Vagina (tissue), 2 donors: ENCODE measurements at regions not wholly inside any gene's neighbourhood (a gene's known extent, or its start where the extent isn't known, plus 50 kb on each side); places are given as distances from the start of the nearest gene placed in this dataset. TPM values are rescaled to one million over a fixed set of nuclear protein-coding genes. Genes with fewer than 3 reads are reported as not detected.
A peak's percentile ranks its signal among the peaks of the same experiment; 100 is the strongest.
"Not testable (repeated sequence)": the region's sequence is repeated elsewhere in the genome, so short reads cannot be mapped to it uniquely, and the experiment has no call there.

Experiments used
- DNase-seq, 2 donors: peaks; one replicate each; pipeline ENCODE4 v3.0.0-alpha.2; 2017; ENCODE audit errors: extremely low spot score in 2 of 2
- H3K27ac ChIP-seq: fragments of 200-600 bp; sonication (generic); one replicate; pipeline ENCODE4 v1.5.1; 2019
- H3K27me3 ChIP-seq: fragments of 200-600 bp; sonication (generic); one replicate; pipeline ENCODE4 v1.5.1; 2019
- H3K36me3 ChIP-seq, 2 donors: fragments of 200-600 bp; sonication (generic); one replicate each; pipeline ENCODE4 v1.5.1; 2017 to 2019
- H3K4me1 ChIP-seq: fragments of 200-600 bp; sonication (generic); one replicate; pipeline ENCODE4 v1.5.1; 2019
- H3K4me3 ChIP-seq, 2 donors: fragments of 200-600 bp; sonication (generic); 1 replicate in 1 of 2; 2 replicates in 1 of 2; pipeline ENCODE4 v1.5.1; 2016 to 2019
- H3K9me3 ChIP-seq: fragments of 200-600 bp; sonication (generic); one replicate; pipeline ENCODE4 v1.5.1; 2019
- CTCF ChIP-seq, 3 experiments: fragments of 450-650 bp in 2 of 3; fragments of 200-600 bp in 1 of 3; sonication (generic) in 1 of 3; IDR thresholded peaks; one replicate each; pipeline ENCODE4 v1.5.1; 2017 to 2019; ENCODE audit warnings: antibody characterized with exemption in 3 of 3, mild to moderate bottlenecking in 2 of 3, moderate library complexity in 2 of 3
- POLR2A ChIP-seq, 2 donors: fragments of 450-650 bp; IDR thresholded peaks; one replicate each; pipeline ENCODE4 v1.6.1; 2017; ENCODE audit warnings: antibody characterized with exemption in 2 of 2, mild to moderate bottlenecking in 2 of 2, moderate library complexity in 2 of 2
- POLR2AphosphoS5 ChIP-seq, 2 donors: sonication (generic); formaldehyde crosslinking; IDR thresholded peaks; one replicate each; pipeline ENCODE4 v1.9.0; 2017; ENCODE audit warnings: antibody characterized with exemption in 2 of 2, mild to moderate bottlenecking in 2 of 2, low read depth in 1 of 2; ENCODE audit not compliant: insufficient read depth in 1 of 2
- intact Hi-C: fragments of 100-400 bp; cut with DNase I; formaldehyde crosslinking; loops from one replicate; pipeline ENCODE4 v1.15.1; 2023
- small RNA-seq: library from RNA; depleted of rRNA; stranded (forward); fragments of <200 nt; gene quantifications from one replicate; pipeline ENCODE3, GENCODE V24; 2016

GRCh38 chr7:51369746-51370145 lies 53.1 kb upstream of the COBL start:
- no peaks in the 10 kb centered on the region for H3K4me1 ChIP-seq
- no peaks in the 10 kb centered on the region for H3K36me3 ChIP-seq
- H3K27ac ChIP-seq, result no peak overlapping the region
- no peak overlapping the region for H3K4me3 ChIP-seq
- H3K9me3 ChIP-seq, result no peaks in the 10 kb centered on the region
- intact Hi-C loops, result loop anchor here (10.0 kb wide), 1 partner anchor 205 kb away; no protein-coding TSS in a partner anchor
- no peak for TF ChIP-seq POLR2A (IDR thresholded peaks at IDR 0.05)
- no peak for TF ChIP-seq CTCF (IDR thresholded peaks at IDR 0.05)
- no peak for TF ChIP-seq POLR2AphosphoS5 (IDR thresholded peaks at IDR 0.05; ENCODE audit: insufficient read depth in 1 of 2, low read depth in 1 of 2)
- H3K27me3 ChIP-seq, result no peaks in the 10 kb centered on the region
- no peak for DNase-seq

GRCh38 chr7:51369228-51369627 lies 52.6 kb upstream of the COBL start:
- H3K36me3 ChIP-seq, H3K27me3 ChIP-seq, H3K27ac ChIP-seq, DNase-seq, H3K9me3 ChIP-seq, H3K4me3 ChIP-seq, H3K4me1 ChIP-seq: not testable (repeated sequence)
- intact Hi-C loops, result loop anchor here (10.0 kb wide), 1 partner anchor 204 kb away; no protein-coding TSS in a partner anchor

GRCh38 chr7:51368334-51368733 lies 51.7 kb upstream of the COBL start:
- DNase-seq, result no peak
- no peaks in the 10 kb centered on the region for H3K9me3 ChIP-seq
- no peaks in the 10 kb centered on the region for H3K4me1 ChIP-seq
- no peak overlapping the region for H3K27ac ChIP-seq
- no peak overlapping the region for H3K4me3 ChIP-seq
- no peaks in the 10 kb centered on the region for H3K27me3 ChIP-seq
- intact Hi-C loops, result loop anchor here (10.0 kb wide), 1 partner anchor 204 kb away; no protein-coding TSS in a partner anchor
- H3K36me3 ChIP-seq, result no peaks in the 10 kb centered on the region
- TF ChIP-seq CTCF (IDR thresholded peaks at IDR 0.05) (no peak), POLR2AphosphoS5 (IDR thresholded peaks at IDR 0.05; ENCODE audit: insufficient read depth in 1 of 2, low read depth in 1 of 2) (no peak), POLR2A (IDR thresholded peaks at IDR 0.05) (no peak)

- no peaks in the 10 kb centered on the region for H3K27me3 ChIP-seq
- H3K27ac ChIP-seq, result no peak overlapping the region
- no peak for DNase-seq
- H3K9me3 ChIP-seq, result no peaks in the 10 kb centered on the region
- no peaks in the 10 kb centered on the region for H3K36me3 ChIP-seq
- intact Hi-C loops, result loop anchor here (10.0 kb wide), 1 partner anchor 203 kb away; no protein-coding TSS in a partner anchor
- no peak overlapping the region for H3K4me3 ChIP-seq
- TF ChIP-seq POLR2AphosphoS5 (IDR thresholded peaks at IDR 0.05; ENCODE audit: insufficient read depth in 1 of 2, low read depth in 1 of 2), result no peak
- no peak for TF ChIP-seq CTCF (IDR thresholded peaks at IDR 0.05)
- TF ChIP-seq POLR2A (IDR thresholded peaks at IDR 0.05), result no peak
- no peaks in the 10 kb centered on the region for H3K4me1 ChIP-seq
Measured at GRCh38 chr7:51367614-51367968, 51.0 kb upstream of the COBL start.

GRCh38 chr7:51366930-51367613 lies 50.5 kb upstream of the COBL start:
- Histone ChIP-seq H3K4me1 (no peaks in the 10 kb centered on the region), H3K27ac (no peak overlapping the region), H3K27me3 (no peaks in the 10 kb centered on the region), H3K36me3 (no peaks in the 10 kb centered on the region), H3K4me3 (no peak overlapping the region), H3K9me3 (no peaks in the 10 kb centered on the region)
- TF ChIP-seq POLR2AphosphoS5 (IDR thresholded peaks at IDR 0.05; ENCODE audit: insufficient read depth in 1 of 2, low read depth in 1 of 2), result no peak
- TF ChIP-seq CTCF (IDR thresholded peaks at IDR 0.05), result peak in 2 of 3 experiments; percentile 33 to 35
- no peak for TF ChIP-seq POLR2A (IDR thresholded peaks at IDR 0.05)
- intact Hi-C loops, result loop anchor here (10.0 kb wide), 1 partner anchor 202 kb away; no protein-coding TSS in a partner anchor
- DNase-seq, result no peak

Small RNAs in the stretch of these regions (small RNA-seq; reads per million reads assigned to genes)
- not detected for gene RF00322
- not detected for gene RN7SL292P
- not detected for gene ROBO2P1
